ENCODE measurements at regions not wholly inside any gene's neighbourhood (a gene's known extent, or its start where the extent isn't known, plus 50 kb on each side); places are given as distances from the start of the nearest gene placed in this dataset.

GRCh38 chr9:75692309-75692708 is 198.2 kb upstream of the PCSK5 start:
- DNase-seq, result no peak

GRCh38 chr9:75695921-75696320 is 194.6 kb upstream of the PCSK5 start:
- no peak for DNase-seq

GRCh38 chr9:75699017-75699416 is 191.5 kb upstream of the PCSK5 start:
- DNase-seq, result no peak

DNA sequence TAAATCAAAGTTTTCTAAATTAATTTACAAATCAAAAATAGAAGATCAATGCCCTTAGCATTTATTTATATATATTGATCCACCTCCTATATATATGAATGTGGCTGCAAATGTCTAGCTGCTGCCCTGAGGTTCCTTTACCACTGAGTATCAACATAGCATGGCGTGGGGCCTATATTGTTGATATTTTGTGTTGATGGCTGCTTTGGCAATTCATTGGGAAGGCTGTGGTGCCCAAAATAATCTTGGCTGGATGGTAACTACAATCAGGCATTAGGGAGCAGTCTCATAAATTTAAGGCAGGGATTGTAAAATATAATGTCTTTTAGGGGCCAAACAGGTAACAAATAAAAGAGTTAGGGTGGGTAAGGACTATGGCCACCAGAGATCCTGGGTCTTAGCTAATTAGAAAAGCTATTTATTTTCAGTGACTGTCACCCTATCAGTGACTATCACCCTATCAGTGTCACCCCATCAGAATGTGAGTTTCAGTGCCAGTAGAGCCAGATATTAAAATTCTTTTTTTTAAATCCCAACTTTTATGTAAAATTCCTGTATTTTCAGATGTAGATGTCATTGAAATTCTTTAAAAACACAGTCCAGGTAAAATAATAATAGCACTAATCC is 190.7 kb upstream of the PCSK5 start:
- no peak for DNase-seq

GRCh38 chr9:75700252-75700640 is 190.2 kb upstream of the PCSK5 start:
- DNase-seq, result no peak

GRCh38 chr9:75707191-75707590 is 183.3 kb upstream of the PCSK5 start:
- no peak for DNase-seq

DNA sequence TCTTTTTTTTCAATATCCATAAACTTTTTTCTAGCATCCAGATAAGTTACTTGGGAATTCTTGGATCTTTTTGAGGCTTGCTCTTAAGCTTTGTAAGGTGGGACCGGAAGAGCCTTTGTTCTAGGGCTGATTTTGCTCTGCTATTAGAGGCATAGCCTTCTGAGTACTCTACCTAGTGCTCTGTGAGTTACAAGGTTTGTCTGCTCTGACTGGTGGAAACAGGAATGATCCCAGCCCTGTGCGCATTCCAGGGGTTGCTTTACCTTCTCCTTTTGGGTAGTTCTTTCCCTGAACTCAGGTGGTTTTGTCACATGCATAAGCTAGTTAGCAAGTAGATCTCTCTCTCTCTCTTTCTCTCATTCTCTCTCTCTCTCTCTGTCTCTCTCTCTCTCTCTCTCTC is 180.8 kb upstream of the PCSK5 start:
- no peak for DNase-seq

- DNase-seq, result no peak
Measured at GRCh38 chr9:75712700-75713099, 177.8 kb upstream of the PCSK5 start.

GRCh38 chr9:75713335-75713734 is 177.1 kb upstream of the PCSK5 start:
- no peak for DNase-seq

GRCh38 chr9:75715360-75715759 is 175.1 kb upstream of the PCSK5 start:
- DNase-seq, result no peak

- no peak for DNase-seq
Measured at GRCh38 chr9:75718677-75719076, 171.8 kb upstream of the PCSK5 start.

- DNase-seq, result no peak
Measured at GRCh38 chr9:75728391-75728790, 162.1 kb upstream of the PCSK5 start.

GRCh38 chr9:75734802-75735201 is 155.7 kb upstream of the PCSK5 start:
- no peak for DNase-seq

DNA sequence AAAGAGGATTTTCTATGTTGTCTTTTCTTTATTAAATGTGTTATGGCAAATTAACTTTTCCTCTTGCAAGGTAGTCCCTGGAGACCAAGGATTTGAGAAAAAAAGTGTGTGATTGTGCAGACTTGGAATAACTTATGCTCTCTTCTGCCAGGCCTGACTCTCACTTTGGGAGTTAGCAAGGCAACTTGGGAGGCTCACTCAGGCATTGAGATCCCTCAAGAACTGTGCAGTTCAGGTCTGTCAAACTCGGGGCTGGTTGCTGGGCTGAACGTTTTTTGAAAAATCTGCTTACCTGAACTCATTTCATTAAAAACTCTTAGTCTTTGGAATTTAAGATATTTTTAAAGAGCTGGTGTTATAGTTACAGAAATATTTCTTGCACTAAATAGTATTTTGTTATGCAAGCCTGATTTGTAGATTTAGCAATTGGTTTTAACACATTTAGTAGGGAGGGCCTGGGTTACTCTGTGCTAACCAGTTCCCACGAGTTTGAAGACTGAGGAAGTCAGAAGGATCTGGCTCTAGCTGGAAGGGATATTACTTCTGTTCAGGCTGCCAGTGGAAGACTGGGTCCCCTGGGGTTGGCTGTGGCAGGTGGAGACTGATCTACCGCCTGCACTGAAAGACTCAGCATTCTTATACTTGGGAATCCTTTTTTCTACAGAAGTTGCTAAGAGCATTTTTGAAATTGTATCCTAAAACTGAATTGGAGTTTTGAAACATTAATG is 150.4 kb upstream of the PCSK5 start:
- no peak for DNase-seq

- no peak for DNase-seq
Measured at GRCh38 chr9:75743855-75744254, 146.6 kb upstream of the PCSK5 start.

DNA sequence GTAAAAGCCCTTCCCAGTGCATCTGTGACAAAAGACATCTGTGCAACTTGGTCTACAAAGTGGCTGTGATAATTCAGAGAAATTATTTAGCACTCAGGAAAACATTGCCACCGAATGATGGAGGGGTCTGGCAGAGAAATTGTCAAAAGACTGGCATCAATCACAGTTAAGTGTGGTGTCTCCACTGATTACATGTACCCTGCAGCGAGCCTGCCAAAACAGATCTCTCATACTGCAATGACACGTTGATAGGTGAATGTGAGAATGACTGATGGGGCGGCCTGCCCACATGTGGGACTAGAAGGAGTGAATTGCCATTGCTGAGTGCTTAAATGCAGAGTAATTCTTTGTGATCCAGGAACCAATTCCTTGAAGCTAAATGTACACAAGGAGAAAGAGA is 136.4 kb upstream of the PCSK5 start:
- no peak for DNase-seq

DNA sequence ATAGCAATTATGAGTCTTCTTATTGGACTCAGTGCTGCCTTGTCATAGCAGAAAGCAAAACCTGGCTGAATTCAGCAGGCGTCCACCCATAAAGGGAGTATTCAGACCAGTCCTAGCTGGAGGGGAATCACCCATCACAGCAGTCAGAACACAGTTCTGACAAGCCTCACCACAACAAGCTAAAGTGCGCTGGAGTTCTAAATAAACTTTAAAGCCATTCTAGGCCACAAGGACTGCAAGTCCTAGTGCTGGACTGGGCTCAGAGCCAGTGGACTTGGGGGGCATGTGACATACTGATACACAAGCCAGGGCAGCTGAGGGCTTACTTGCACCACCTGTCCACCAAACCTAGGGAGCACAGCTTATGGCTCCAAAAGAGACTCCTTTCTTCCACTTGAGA is 115.3 kb upstream of the PCSK5 start:
- no peak for DNase-seq

- DNase-seq, result no peak
Measured at GRCh38 chr9:75775966-75776691, 114.3 kb upstream of the PCSK5 start.

DNA sequence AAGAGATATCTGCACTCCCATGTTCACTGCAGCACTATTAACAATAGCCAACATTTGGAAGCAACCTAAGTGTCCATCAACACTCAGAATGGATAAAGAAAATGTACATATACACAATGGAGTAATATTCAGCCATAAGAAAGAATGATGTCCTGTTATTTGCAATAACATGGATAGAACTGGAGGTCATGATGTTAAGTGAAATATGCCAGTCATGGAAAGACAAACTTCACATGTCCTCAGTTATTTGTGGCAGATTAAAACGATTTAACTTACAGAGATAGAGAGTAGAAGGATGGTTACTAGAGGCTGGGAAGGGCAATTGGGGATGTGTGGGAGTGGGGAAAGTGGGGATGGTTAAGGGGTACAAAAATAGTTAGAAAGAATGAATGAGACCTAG is 110.3 kb upstream of the PCSK5 start:
- no peak for DNase-seq

GRCh38 chr9:75788006-75788634 is 102.4 kb upstream of the PCSK5 start:
- DNase-seq, result no peak

DNA sequence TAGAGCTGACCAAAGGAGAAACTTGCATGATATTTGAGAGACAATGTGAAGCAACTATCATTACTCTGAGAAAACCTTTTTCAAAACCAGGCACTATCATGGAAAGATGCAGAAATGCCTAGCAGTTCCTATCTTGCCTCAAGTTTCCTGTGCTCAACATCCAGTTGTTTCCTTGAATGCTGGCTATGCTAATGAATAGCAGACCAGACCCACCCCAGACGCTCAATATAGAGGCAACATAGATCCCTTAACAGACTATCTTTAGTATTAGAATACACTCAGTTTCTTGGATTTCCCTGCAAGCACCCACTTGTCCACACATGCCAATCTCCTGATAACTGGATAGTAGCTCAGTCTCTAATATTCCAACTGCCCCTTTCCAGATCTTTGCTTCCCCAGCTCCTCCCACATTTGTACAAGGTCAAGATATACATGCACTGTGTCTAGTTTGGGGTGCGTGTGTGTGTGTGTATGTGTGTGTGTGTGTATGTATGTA is 93.3 kb upstream of the PCSK5 start:
- DNase-seq, result no peak

- no peak for DNase-seq
Measured at GRCh38 chr9:75798505-75798904, 92.0 kb upstream of the PCSK5 start.

DNA sequence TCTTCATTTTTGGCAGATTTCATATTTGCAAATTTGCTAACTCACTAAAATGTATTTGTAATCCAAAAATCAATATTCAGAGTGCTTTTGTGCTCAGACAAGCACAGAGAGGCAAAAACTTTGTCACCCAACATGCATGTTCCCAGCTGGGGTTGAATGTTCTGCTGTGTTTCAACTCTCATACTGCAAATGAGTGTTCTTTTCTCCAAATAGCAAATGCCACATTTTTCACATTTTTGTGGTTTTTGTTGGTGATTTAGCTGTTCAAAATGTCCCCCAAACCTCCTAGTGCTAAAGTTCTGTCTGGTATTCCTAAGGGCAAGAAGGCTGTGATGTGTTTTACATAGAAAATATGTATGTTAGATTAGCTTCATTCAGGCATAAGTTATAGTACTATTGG is 87.3 kb upstream of the PCSK5 start:
- DNase-seq, result no peak

- no peak for DNase-seq
Measured at GRCh38 chr9:75810063-75810462, 80.4 kb upstream of the PCSK5 start.
